ENCODE measurements at regions not wholly inside any gene's neighbourhood (a gene's known extent, or its start where the extent isn't known, plus 50 kb on each side); places are given as distances from the start of the nearest gene placed in this dataset.

DNA sequence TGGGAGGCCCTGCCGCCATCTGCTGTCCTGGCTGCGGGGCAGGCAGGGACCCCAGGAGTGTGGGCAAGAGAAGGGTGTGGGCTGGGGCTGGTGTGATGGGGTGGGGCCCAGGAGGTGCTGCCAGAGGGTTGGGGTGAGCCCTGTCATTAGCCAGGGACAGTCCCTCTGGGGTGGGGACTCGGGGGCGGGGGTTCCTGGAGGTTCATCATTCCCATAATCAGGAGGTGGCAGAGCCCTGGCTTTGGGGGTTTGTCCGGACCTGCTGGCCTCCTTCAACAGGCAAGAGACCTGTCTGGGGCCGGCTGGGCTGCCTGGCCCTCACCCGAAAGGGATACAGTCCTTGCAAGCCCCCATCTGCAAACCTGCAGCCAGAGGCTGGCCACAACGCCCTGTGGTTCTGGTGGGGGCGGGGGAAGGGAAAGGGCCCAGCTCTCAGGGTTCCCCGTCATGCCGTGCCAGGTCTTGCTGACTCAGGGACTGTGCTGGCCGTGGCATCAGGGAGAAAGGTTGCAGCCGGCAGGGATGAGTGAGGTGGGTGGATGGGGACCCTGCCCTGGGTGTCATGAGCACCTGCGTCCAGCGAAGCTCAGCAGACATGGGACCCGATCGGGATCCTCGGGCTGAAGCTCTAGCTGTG lies 65.2 kb downstream of the MRPL36 start:
- ChIA-PET POLR2A (no interaction called here), CTCF (no interaction called here)
- Histone ChIP-seq H3K27ac (ENCODE audit: low read length in 2 of 2) (no peak overlapping the region), H3K36me3 (replicated peaks in 1 of 2; ENCODE audit: control extremely low read depth in 1 of 2, control insufficient read depth in 1 of 2, extremely low read depth in 1 of 2, insufficient read depth in 2 of 2, low read length in 1 of 2) (no peaks in the 10 kb centered on the region), H3K4me3 (ENCODE audit: control extremely low read depth in 1 of 5, extremely low read depth in 1 of 5, insufficient read depth in 1 of 5, low read depth in 2 of 5, low read length in 4 of 5) (no peak overlapping the region), H3K9me3 (ENCODE audit: control extremely low read depth in 1 of 3, control insufficient read depth in 2 of 3, insufficient read depth in 1 of 3, low read length in 2 of 3) (peaks cover 0 to 8% (median 1%) of the 10 kb centered on the region in 3 donors), H3K79me2 (ENCODE audit: control insufficient read depth, insufficient read depth, low read length) (no peaks in the 10 kb centered on the region), H3K4me2 (replicated peaks; ENCODE audit: low read depth, low read length, poor library complexity, severe bottlenecking) (no peak overlapping the region), H3K9ac (ENCODE audit: low read length) (no peak overlapping the region), H3K4me1 (ENCODE audit: control insufficient read depth in 2 of 2, insufficient read depth in 2 of 2, low read length in 2 of 2) (no peaks in the 10 kb centered on the region), H3K27me3 (replicated peaks in 1 of 4; ENCODE audit: control extremely low read depth in 1 of 4, control insufficient read depth in 3 of 4, insufficient read depth in 4 of 4, low read length in 3 of 4) (no peaks in the 10 kb centered on the region), H4K20me1 (ENCODE audit: control insufficient read depth, insufficient read depth, low read length, poor library complexity, severe bottlenecking) (no peaks in the 10 kb centered on the region), H2AFZ (ENCODE audit: insufficient read depth, low read depth, low read length, poor library complexity, severe bottlenecking) (no peak overlapping the region)
- H3K4me1 Mint-ChIP-seq: no peaks in the 10 kb centered on the region
- intact Hi-C loops (cut with micrococcal nuclease): no loop called here
- TF ChIP-seq, protein P1, sequence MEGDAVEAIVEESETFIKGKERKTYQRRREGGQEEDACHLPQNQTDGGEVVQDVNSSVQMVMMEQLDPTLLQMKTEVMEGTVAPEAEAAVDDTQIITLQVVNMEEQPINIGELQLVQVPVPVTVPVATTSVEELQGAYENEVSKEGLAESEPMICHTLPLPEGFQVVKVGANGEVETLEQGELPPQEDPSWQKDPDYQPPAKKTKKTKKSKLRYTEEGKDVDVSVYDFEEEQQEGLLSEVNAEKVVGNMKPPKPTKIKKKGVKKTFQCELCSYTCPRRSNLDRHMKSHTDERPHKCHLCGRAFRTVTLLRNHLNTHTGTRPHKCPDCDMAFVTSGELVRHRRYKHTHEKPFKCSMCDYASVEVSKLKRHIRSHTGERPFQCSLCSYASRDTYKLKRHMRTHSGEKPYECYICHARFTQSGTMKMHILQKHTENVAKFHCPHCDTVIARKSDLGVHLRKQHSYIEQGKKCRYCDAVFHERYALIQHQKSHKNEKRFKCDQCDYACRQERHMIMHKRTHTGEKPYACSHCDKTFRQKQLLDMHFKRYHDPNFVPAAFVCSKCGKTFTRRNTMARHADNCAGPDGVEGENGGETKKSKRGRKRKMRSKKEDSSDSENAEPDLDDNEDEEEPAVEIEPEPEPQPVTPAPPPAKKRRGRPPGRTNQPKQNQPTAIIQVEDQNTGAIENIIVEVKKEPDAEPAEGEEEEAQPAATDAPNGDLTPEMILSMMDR (IDR thresholded peaks at IDR 0.05): no peak
- TF ChIP-seq EZH2 (IDR thresholded peaks at IDR 0.05; ENCODE audit: borderline replicate concordance, insufficient read depth, low read depth, low read length, poor library complexity, severe bottlenecking): no peak
- ATAC-seq (ENCODE audit: low read depth): no peak
- no peak for DNase-seq
- no peak overlapping the region for H3K27ac Mint-ChIP-seq
- H3K27me3 Mint-ChIP-seq: peaks cover 18% of the 10 kb centered on the region
- H3K4me3 Mint-ChIP-seq: no peak overlapping the region
- 76% methylated on average over 15 of the region's 18 CpGs for WGBS (ENCODE audit: insufficient coverage)
- no peaks in the 10 kb centered on the region for H3K9me3 Mint-ChIP-seq (ENCODE audit: insufficient read depth)

DNA sequence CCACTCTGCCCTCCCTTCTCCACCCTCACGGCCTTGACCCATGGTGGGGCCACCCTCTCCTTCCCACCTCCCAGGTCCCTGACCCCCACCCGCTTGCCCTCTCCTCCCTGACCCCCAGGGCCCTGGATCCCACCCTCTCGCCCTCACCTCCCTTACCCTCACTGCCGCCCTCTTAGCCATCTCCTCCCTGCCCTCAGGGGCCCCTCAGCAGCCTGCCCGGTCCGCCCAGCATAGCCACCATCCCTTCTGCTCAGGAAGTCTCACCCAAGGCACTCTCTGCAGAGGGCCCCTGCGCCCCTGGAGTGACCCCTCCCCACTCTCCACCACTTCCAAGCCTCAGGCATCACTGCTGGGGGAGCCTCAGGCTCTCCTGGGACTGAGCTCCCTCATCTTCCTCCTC lies 66.3 kb downstream of the MRPL36 start:
- H3K4me1 ChIP-seq (ENCODE audit: control insufficient read depth in 2 of 2, insufficient read depth in 2 of 2, low read length in 2 of 2): no peaks in the 10 kb centered on the region
- TF ChIP-seq, protein P1 (IDR thresholded peaks at IDR 0.05): no peak
- no peak for TF ChIP-seq EZH2 (IDR thresholded peaks at IDR 0.05; ENCODE audit: borderline replicate concordance, insufficient read depth, low read depth, low read length, poor library complexity, severe bottlenecking)
- WGBS (ENCODE audit: insufficient coverage): 71% methylated on average over 7 of the region's 7 CpGs
- ChIA-PET CTCF (no interaction called here), POLR2A (no interaction called here)
- Mint-ChIP-seq H3K27me3 (peaks cover 15% of the 10 kb centered on the region), H3K27ac (no peak overlapping the region), H3K9me3 (ENCODE audit: insufficient read depth) (no peaks in the 10 kb centered on the region), H3K4me1 (no peaks in the 10 kb centered on the region), H3K4me3 (no peak overlapping the region)
- H3K9ac ChIP-seq (ENCODE audit: low read length): no peak overlapping the region
- peaks cover 0 to 8% (median 1%) of the 10 kb centered on the region in 3 donors for H3K9me3 ChIP-seq (ENCODE audit: control extremely low read depth in 1 of 3, control insufficient read depth in 2 of 3, insufficient read depth in 1 of 3, low read length in 2 of 3)
- H2AFZ ChIP-seq (ENCODE audit: insufficient read depth, low read depth, low read length, poor library complexity, severe bottlenecking): no peak overlapping the region
- no peak overlapping the region for H3K4me2 ChIP-seq (replicated peaks; ENCODE audit: low read depth, low read length, poor library complexity, severe bottlenecking)
- ATAC-seq (ENCODE audit: low read depth) (no peak), DNase-seq (no peak)
- intact Hi-C loops (cut with micrococcal nuclease): no loop called here
- H3K79me2 ChIP-seq (ENCODE audit: control insufficient read depth, insufficient read depth, low read length): no peaks in the 10 kb centered on the region
- no peaks in the 10 kb centered on the region for H3K27me3 ChIP-seq (replicated peaks in 1 of 4; ENCODE audit: control extremely low read depth in 1 of 4, control insufficient read depth in 3 of 4, insufficient read depth in 4 of 4, low read length in 3 of 4)
- H4K20me1 ChIP-seq (ENCODE audit: control insufficient read depth, insufficient read depth, low read length, poor library complexity, severe bottlenecking): no peaks in the 10 kb centered on the region
- no peaks in the 10 kb centered on the region for H3K36me3 ChIP-seq (replicated peaks in 1 of 2; ENCODE audit: control extremely low read depth in 1 of 2, control insufficient read depth in 1 of 2, extremely low read depth in 1 of 2, insufficient read depth in 2 of 2, low read length in 1 of 2)
- no peak overlapping the region for H3K4me3 ChIP-seq (ENCODE audit: control extremely low read depth in 1 of 5, extremely low read depth in 1 of 5, insufficient read depth in 1 of 5, low read depth in 2 of 5, low read length in 4 of 5)
- H3K27ac ChIP-seq (ENCODE audit: low read length in 2 of 2): no peak overlapping the region
